ENCODE measurements at regions not wholly inside any gene's neighbourhood (a gene's known extent, or its start where the extent isn't known, plus 50 kb on each side); places are given as distances from the start of the nearest gene placed in this dataset.

GRCh38 chr7:13198036-13198435 is 510.6 kb downstream of the ARL4A start:
- Mint-ChIP-seq H3K36me3 (no peaks in the 10 kb centered on the region), H3K4me1 (no peaks in the 10 kb centered on the region), H3K9me3 (no peaks in the 10 kb centered on the region), H3K27ac (no peak overlapping the region), H3K4me3 (no peak overlapping the region), H3K27me3 (peaks cover 2% of the 10 kb centered on the region)
- DNase-seq, result no peak

GRCh38 chr7:13198727-13199126 is 511.3 kb downstream of the ARL4A start:
- H3K9me3 Mint-ChIP-seq, result no peaks in the 10 kb centered on the region
- no peaks in the 10 kb centered on the region for H3K4me1 Mint-ChIP-seq
- no peaks in the 10 kb centered on the region for H3K36me3 Mint-ChIP-seq
- no peak overlapping the region for H3K4me3 Mint-ChIP-seq
- DNase-seq, result no peak
- H3K27ac Mint-ChIP-seq, result no peak overlapping the region
- no peaks in the 10 kb centered on the region for H3K27me3 Mint-ChIP-seq

GRCh38 chr7:13201628-13202027 is 514.2 kb downstream of the ARL4A start:
- H3K4me1 Mint-ChIP-seq, result no peaks in the 10 kb centered on the region
- no peak overlapping the region for H3K27ac Mint-ChIP-seq
- H3K4me3 Mint-ChIP-seq, result no peak overlapping the region
- no peaks in the 10 kb centered on the region for H3K27me3 Mint-ChIP-seq
- no peak for DNase-seq
- H3K36me3 Mint-ChIP-seq, result no peaks in the 10 kb centered on the region
- no peaks in the 10 kb centered on the region for H3K9me3 Mint-ChIP-seq

- Mint-ChIP-seq H3K9me3 (no peaks in the 10 kb centered on the region), H3K4me3 (no peak overlapping the region), H3K27ac (no peak overlapping the region), H3K36me3 (no peaks in the 10 kb centered on the region), H3K27me3 (no peaks in the 10 kb centered on the region), H3K4me1 (no peaks in the 10 kb centered on the region)
- no peak for DNase-seq
Measured at GRCh38 chr7:13217768-13218167, 530.3 kb downstream of the ARL4A start.

GRCh38 chr7:13225068-13225467 is 537.6 kb downstream of the ARL4A start:
- Mint-ChIP-seq H3K36me3 (no peaks in the 10 kb centered on the region), H3K9me3 (no peaks in the 10 kb centered on the region), H3K4me3 (no peak overlapping the region), H3K27ac (no peak overlapping the region), H3K27me3 (peaks cover 3% of the 10 kb centered on the region), H3K4me1 (no peaks in the 10 kb centered on the region)
- no peak for DNase-seq

GRCh38 chr7:13226385-13226784 is 539.0 kb downstream of the ARL4A start:
- no peak overlapping the region for H3K27ac Mint-ChIP-seq
- no peak overlapping the region for H3K4me3 Mint-ChIP-seq
- peaks cover 3% of the 10 kb centered on the region for H3K27me3 Mint-ChIP-seq

GRCh38 chr7:13231216-13231615 is 543.8 kb downstream of the ARL4A start:
- Mint-ChIP-seq H3K27ac (no peak overlapping the region), H3K9me3 (no peaks in the 10 kb centered on the region), H3K36me3 (no peaks in the 10 kb centered on the region), H3K27me3 (peaks cover 3% of the 10 kb centered on the region), H3K4me3 (no peak overlapping the region), H3K4me1 (no peaks in the 10 kb centered on the region)
- DNase-seq, result no peak

More at GRCh38 chr7:13226385-13226784, 539.0 kb downstream of the ARL4A start:
- DNase-seq, result no peak
- Mint-ChIP-seq H3K4me1 (no peaks in the 10 kb centered on the region), H3K9me3 (no peaks in the 10 kb centered on the region), H3K36me3 (no peaks in the 10 kb centered on the region)

GRCh38 chr7:13235436-13235835 is 548.0 kb downstream of the ARL4A start:
- Mint-ChIP-seq H3K27ac (no peak overlapping the region), H3K9me3 (no peaks in the 10 kb centered on the region), H3K4me1 (no peaks in the 10 kb centered on the region), H3K4me3 (no peak overlapping the region), H3K27me3 (no peaks in the 10 kb centered on the region), H3K36me3 (no peaks in the 10 kb centered on the region)
- no peak for DNase-seq

GRCh38 chr7:13236026-13236425 is 548.6 kb downstream of the ARL4A start:
- Mint-ChIP-seq H3K4me3 (no peak overlapping the region), H3K27me3 (no peaks in the 10 kb centered on the region), H3K4me1 (no peaks in the 10 kb centered on the region), H3K36me3 (no peaks in the 10 kb centered on the region), H3K27ac (no peak overlapping the region), H3K9me3 (no peaks in the 10 kb centered on the region)
- no peak for DNase-seq

- no peaks in the 10 kb centered on the region for H3K36me3 Mint-ChIP-seq
- no peaks in the 10 kb centered on the region for H3K4me1 Mint-ChIP-seq
- no peaks in the 10 kb centered on the region for H3K9me3 Mint-ChIP-seq
- no peak overlapping the region for H3K27ac Mint-ChIP-seq
- no peaks in the 10 kb centered on the region for H3K27me3 Mint-ChIP-seq
- DNase-seq, result no peak
- H3K4me3 Mint-ChIP-seq, result no peak overlapping the region
Measured at GRCh38 chr7:13240349-13240748, 552.9 kb downstream of the ARL4A start.

- Mint-ChIP-seq H3K4me1 (no peaks in the 10 kb centered on the region), H3K36me3 (no peaks in the 10 kb centered on the region), H3K27ac (no peak overlapping the region), H3K27me3 (no peaks in the 10 kb centered on the region), H3K9me3 (no peaks in the 10 kb centered on the region), H3K4me3 (no peak overlapping the region)
- no peak for DNase-seq
Measured at GRCh38 chr7:13241416-13241815, 554.0 kb downstream of the ARL4A start.

- Mint-ChIP-seq H3K27me3 (peaks cover 7% of the 10 kb centered on the region), H3K4me1 (no peaks in the 10 kb centered on the region)
Measured at GRCh38 chr7:13257661-13258060, 570.2 kb downstream of the ARL4A start.

GRCh38 chr7:13258386-13258785 is 571.0 kb downstream of the ARL4A start:
- Mint-ChIP-seq H3K36me3 (no peaks in the 10 kb centered on the region), H3K9me3 (no peaks in the 10 kb centered on the region), H3K27ac (no peak overlapping the region), H3K4me1 (no peaks in the 10 kb centered on the region), H3K27me3 (peaks cover 8% of the 10 kb centered on the region), H3K4me3 (no peak overlapping the region)
- no peak for DNase-seq

More at GRCh38 chr7:13257661-13258060, 570.2 kb downstream of the ARL4A start:
- Mint-ChIP-seq H3K36me3 (no peaks in the 10 kb centered on the region), H3K4me3 (no peak overlapping the region), H3K9me3 (no peaks in the 10 kb centered on the region), H3K27ac (no peak overlapping the region)
- no peak for DNase-seq

GRCh38 chr7:13259930-13260329 is 572.5 kb downstream of the ARL4A start:
- Mint-ChIP-seq H3K4me3 (no peak overlapping the region), H3K4me1 (no peaks in the 10 kb centered on the region), H3K9me3 (no peaks in the 10 kb centered on the region), H3K27ac (no peak overlapping the region), H3K36me3 (no peaks in the 10 kb centered on the region), H3K27me3 (peaks cover 9% of the 10 kb centered on the region)
- no peak for DNase-seq

GRCh38 chr7:13262929-13263530 is 575.6 kb downstream of the ARL4A start:
- Mint-ChIP-seq H3K27me3 (peaks cover 12% of the 10 kb centered on the region), H3K9me3 (no peaks in the 10 kb centered on the region), H3K36me3 (no peaks in the 10 kb centered on the region), H3K4me1 (no peaks in the 10 kb centered on the region), H3K27ac (no peak overlapping the region), H3K4me3 (no peak overlapping the region)
- DNase-seq, result no peak

GRCh38 chr7:13265271-13265670 is 577.8 kb downstream of the ARL4A start:
- Mint-ChIP-seq H3K9me3 (no peaks in the 10 kb centered on the region), H3K27ac (no peak overlapping the region), H3K4me1 (no peaks in the 10 kb centered on the region), H3K36me3 (no peaks in the 10 kb centered on the region), H3K27me3 (peaks cover 12% of the 10 kb centered on the region), H3K4me3 (no peak overlapping the region)
- no peak for DNase-seq

Data from activated naive CD8-positive, alpha-beta T cell treated with anti-CD3 and anti-CD28 coated beads for 36 hours (primary cell).